Prostate gland (tissue), 2 donors: ENCODE measurements at regions not wholly inside any gene's neighbourhood (a gene's known extent, or its start where the extent isn't known, plus 50 kb on each side); places are given as distances from the start of the nearest gene placed in this dataset.
"Not testable (repeated sequence)": the region's sequence is repeated elsewhere in the genome, so short reads cannot be mapped to it uniquely, and the experiment has no call there.

Experiments used
- CTCF ChIP-seq, 4 experiments: fragments of 200-600 bp in 2 of 4; fragments of 450-650 bp in 2 of 4; sonication (generic) in 2 of 4; IDR thresholded peaks; 1 replicate in 3 of 4; 2 replicates in 1 of 4; pipeline ENCODE4 v1.5.1; 2016 to 2019; ENCODE audit warnings: antibody characterized with exemption in 4 of 4, mild to moderate bottlenecking in 2 of 4, moderate library complexity in 2 of 4
- POLR2A ChIP-seq: fragments of 450-650 bp; IDR thresholded peaks from one replicate; pipeline ENCODE4 v1.6.1; 2016; ENCODE audit warnings: antibody characterized with exemption, mild to moderate bottlenecking
- POLR2AphosphoS5 ChIP-seq: sonication (generic); formaldehyde crosslinking; IDR thresholded peaks from one replicate; pipeline ENCODE4 v1.6.1; 2017; ENCODE audit warnings: antibody characterized with exemption

GRCh38 chr5:84700545-84700944, 315.9 kb upstream of the EDIL3 start:
- TF ChIP-seq CTCF (IDR thresholded peaks at IDR 0.05); POLR2A; POLR2AphosphoS5: not testable (repeated sequence)
